MM.1S (cell line): ENCODE measurements at regions not wholly inside any gene's neighbourhood (a gene's known extent, or its start where the extent isn't known, plus 50 kb on each side); places are given as distances from the start of the nearest gene placed in this dataset.

Source experiments
- DNase-seq: peaks from one replicate; pipeline ENCODE4 v3.0.0-alpha.2; 2015
- H2AFZ ChIP-seq: fragments of 300-600 bp; sonication (generic); 2 replicates; pipeline ENCODE4 v1.6.0; 2016; ENCODE audit warnings: antibody characterized with exemption, low read length
- H3F3A ChIP-seq: fragments of 300-600 bp; sonication (generic); 2 replicates; pipeline ENCODE4 v1.6.1; 2016; ENCODE audit warnings: mild to moderate bottlenecking, antibody characterized with exemption, low read length, moderate library complexity, mixed read lengths; ENCODE audit not compliant: insufficient read depth
- H3K27ac ChIP-seq: fragments of 300-600 bp; sonication (generic); 2 replicates; pipeline ENCODE4 v1.5.1; 2016; ENCODE audit warnings: mild to moderate bottlenecking, low read length
- H3K27me3 ChIP-seq: fragments of 300-600 bp; sonication (generic); replicated peaks from 2 replicates; pipeline ENCODE4 v1.6.0; 2016; ENCODE audit warnings: low read length; ENCODE audit not compliant: insufficient read depth
- H3K36me3 ChIP-seq: fragments of 300-600 bp; sonication (generic); replicated peaks from 2 replicates; pipeline ENCODE4 v1.6.1; 2016; ENCODE audit warnings: mild to moderate bottlenecking, low read length, mixed read lengths; ENCODE audit not compliant: insufficient read depth
- H3K4me1 ChIP-seq: fragments of 300-600 bp; sonication (generic); 2 replicates; pipeline ENCODE4 v1.6.1; 2016; ENCODE audit warnings: low read length, mixed read lengths
- H3K4me2 ChIP-seq: fragments of 300-600 bp; sonication (generic); 2 replicates; pipeline ENCODE4 v1.6.0; 2016; ENCODE audit warnings: low read depth, low read length
- H3K4me3 ChIP-seq: fragments of 300-600 bp; sonication (generic); 2 replicates; pipeline ENCODE4 v1.5.1; 2016; ENCODE audit warnings: low read length, mixed read lengths
- H3K79me2 ChIP-seq: fragments of 300-600 bp; sonication (generic); 2 replicates; pipeline ENCODE4 v1.6.1; 2016; ENCODE audit warnings: mixed run types, low read length, mixed read lengths
- H3K9ac ChIP-seq: fragments of 300-600 bp; sonication (generic); 2 replicates; pipeline ENCODE4 v1.6.1; 2016; ENCODE audit warnings: low read length, mixed read lengths
- H3K9me2 ChIP-seq: fragments of 300-600 bp; sonication (generic); replicated peaks from 2 replicates; pipeline ENCODE4 v1.6.1; 2016; ENCODE audit warnings: mild to moderate bottlenecking, low read length, mixed read lengths; ENCODE audit not compliant: insufficient read depth
- H3K9me3 ChIP-seq: fragments of 300-600 bp; sonication (generic); replicated peaks from 2 replicates; pipeline ENCODE4 v1.6.1; 2016; ENCODE audit warnings: mild to moderate bottlenecking, low read length, mixed read lengths; ENCODE audit not compliant: insufficient read depth
- H4K20me1 ChIP-seq: fragments of 300-600 bp; sonication (generic); 2 replicates; pipeline ENCODE4 v1.6.1; 2016; ENCODE audit warnings: mild to moderate bottlenecking, low read length, moderate library complexity, mixed read lengths; ENCODE audit not compliant: insufficient read depth
- EZH2 ChIP-seq: fragments of 300-600 bp; sonication (generic); optimal IDR thresholded peaks from 2 replicates; pipeline ENCODE3; 2017; ENCODE audit warnings: low read depth, mild to moderate bottlenecking, antibody characterized with exemption, low read length, mixed read lengths
- EZH2phosphoT487 ChIP-seq: fragments of 300-600 bp; sonication (generic); IDR thresholded peaks from 2 replicates; pipeline ENCODE4 v1.6.1; 2018; ENCODE audit warnings: antibody characterized with exemption, low read length
- TF ChIP-seq, protein P1 (sequence below): fragments of 300-600 bp; sonication (generic); IDR thresholded peaks from 2 replicates; pipeline ENCODE4 v1.5.1; 2016; ENCODE audit warnings: antibody characterized with exemption, low read length, mixed read lengths

DNA sequence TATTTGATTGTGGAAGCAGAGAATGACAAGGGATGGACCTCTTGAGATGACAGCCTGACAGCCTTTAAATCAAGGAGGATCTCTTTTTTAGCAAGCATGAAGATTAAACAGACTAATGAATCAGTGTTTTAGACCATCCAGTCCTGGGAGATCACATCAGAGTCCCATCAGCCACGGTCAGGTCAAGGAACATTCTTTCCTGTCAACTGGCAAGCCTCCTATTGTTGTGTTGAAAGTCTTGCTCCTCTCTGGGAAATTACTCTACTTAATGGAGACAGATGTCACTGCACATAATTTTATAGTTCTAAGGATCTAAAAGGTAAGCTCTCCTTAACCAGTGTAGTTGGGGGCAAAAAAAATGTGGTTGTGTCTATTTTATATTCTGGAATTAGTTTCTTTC, 469.0 kb downstream of the TMEM182 start:
- no peaks in the 10 kb centered on the region for H3K9me3 ChIP-seq
- no peaks in the 10 kb centered on the region for H3K4me1 ChIP-seq
- H3K27me3 ChIP-seq = no peaks in the 10 kb centered on the region
- no peaks in the 10 kb centered on the region for H3F3A ChIP-seq
- no peaks in the 10 kb centered on the region for H3K79me2 ChIP-seq
- H3K4me3 ChIP-seq = no peak overlapping the region
- no peaks in the 10 kb centered on the region for H3K9me2 ChIP-seq
- H2AFZ ChIP-seq = no peak overlapping the region
- H3K4me2 ChIP-seq = no peak overlapping the region
- no peaks in the 10 kb centered on the region for H3K36me3 ChIP-seq
- no peak overlapping the region for H3K27ac ChIP-seq
- no peak overlapping the region for H3K9ac ChIP-seq
- TF ChIP-seq EZH2phosphoT487 (no peak), EZH2 (no peak)
- TF ChIP-seq, protein P1, sequence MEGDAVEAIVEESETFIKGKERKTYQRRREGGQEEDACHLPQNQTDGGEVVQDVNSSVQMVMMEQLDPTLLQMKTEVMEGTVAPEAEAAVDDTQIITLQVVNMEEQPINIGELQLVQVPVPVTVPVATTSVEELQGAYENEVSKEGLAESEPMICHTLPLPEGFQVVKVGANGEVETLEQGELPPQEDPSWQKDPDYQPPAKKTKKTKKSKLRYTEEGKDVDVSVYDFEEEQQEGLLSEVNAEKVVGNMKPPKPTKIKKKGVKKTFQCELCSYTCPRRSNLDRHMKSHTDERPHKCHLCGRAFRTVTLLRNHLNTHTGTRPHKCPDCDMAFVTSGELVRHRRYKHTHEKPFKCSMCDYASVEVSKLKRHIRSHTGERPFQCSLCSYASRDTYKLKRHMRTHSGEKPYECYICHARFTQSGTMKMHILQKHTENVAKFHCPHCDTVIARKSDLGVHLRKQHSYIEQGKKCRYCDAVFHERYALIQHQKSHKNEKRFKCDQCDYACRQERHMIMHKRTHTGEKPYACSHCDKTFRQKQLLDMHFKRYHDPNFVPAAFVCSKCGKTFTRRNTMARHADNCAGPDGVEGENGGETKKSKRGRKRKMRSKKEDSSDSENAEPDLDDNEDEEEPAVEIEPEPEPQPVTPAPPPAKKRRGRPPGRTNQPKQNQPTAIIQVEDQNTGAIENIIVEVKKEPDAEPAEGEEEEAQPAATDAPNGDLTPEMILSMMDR = no peak
- DNase-seq = no peak
- no peaks in the 10 kb centered on the region for H4K20me1 ChIP-seq

DNA sequence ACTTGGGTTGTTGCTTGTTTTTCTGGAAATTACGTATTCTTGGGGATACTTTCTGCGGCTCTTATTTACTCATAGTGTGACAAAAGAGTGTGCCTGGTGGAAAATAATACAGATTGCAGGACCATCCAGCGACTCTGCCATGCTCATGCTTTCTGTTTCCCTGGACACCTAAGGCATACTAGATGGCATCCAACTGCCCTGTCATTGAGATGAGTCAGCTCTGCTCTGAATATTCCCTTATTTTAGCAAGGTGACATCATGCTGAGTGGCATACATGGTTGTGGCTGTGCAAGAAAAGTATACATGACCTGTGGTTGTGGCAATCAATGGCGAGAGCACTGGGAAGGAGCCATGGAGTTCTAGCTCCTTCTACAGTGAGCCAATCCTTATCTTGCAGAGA, 471.0 kb downstream of the TMEM182 start:
- Histone ChIP-seq H3K79me2 (no peaks in the 10 kb centered on the region), H3K9me2 (no peaks in the 10 kb centered on the region), H3K9me3 (no peaks in the 10 kb centered on the region), H3K36me3 (no peaks in the 10 kb centered on the region), H3F3A (no peaks in the 10 kb centered on the region), H3K4me3 (no peak overlapping the region), H3K27ac (no peak overlapping the region), H4K20me1 (no peaks in the 10 kb centered on the region), H3K9ac (no peak overlapping the region), H2AFZ (no peak overlapping the region), H3K4me1 (no peaks in the 10 kb centered on the region), H3K4me2 (no peak overlapping the region), H3K27me3 (no peaks in the 10 kb centered on the region)
- TF ChIP-seq EZH2 (no peak), EZH2phosphoT487 (no peak)
- TF ChIP-seq, protein P1 = no peak
- no peak for DNase-seq

DNA sequence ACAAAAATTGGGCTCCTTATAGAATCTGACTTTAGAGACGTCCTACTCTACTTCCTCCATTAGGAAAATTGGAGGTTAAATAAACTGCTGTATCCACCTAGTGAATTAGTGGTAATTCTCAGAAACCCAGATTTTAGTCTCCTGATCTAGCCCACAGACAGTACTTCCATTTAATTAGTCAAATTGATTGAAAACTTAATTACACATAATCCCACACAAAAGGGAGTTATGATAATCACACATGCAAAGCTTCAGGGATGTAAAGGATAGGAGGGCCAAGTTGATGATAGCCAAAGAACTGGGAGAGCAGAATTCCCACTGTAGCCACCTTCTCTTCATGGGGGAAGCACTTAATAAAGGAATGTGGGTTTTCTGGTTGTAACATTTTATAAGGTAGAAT, 471.9 kb downstream of the TMEM182 start:
- H3K4me1 ChIP-seq = no peaks in the 10 kb centered on the region
- no peaks in the 10 kb centered on the region for H3K79me2 ChIP-seq
- H3K36me3 ChIP-seq = no peaks in the 10 kb centered on the region
- no peak overlapping the region for H3K27ac ChIP-seq
- no peak for DNase-seq
- H2AFZ ChIP-seq = no peak overlapping the region
- no peak overlapping the region for H3K4me3 ChIP-seq
- no peaks in the 10 kb centered on the region for H3K9me3 ChIP-seq
- H3F3A ChIP-seq = no peaks in the 10 kb centered on the region
- no peak overlapping the region for H3K9ac ChIP-seq
- no peaks in the 10 kb centered on the region for H3K9me2 ChIP-seq
- no peaks in the 10 kb centered on the region for H3K27me3 ChIP-seq
- no peaks in the 10 kb centered on the region for H4K20me1 ChIP-seq
- no peak for TF ChIP-seq EZH2phosphoT487
- no peak for TF ChIP-seq EZH2
- TF ChIP-seq, protein P1 = no peak
- H3K4me2 ChIP-seq = no peak overlapping the region
